CD4-positive, alpha-beta T cell (primary cell): ENCODE measurements at regions not wholly inside any gene's neighbourhood (a gene's known extent, or its start where the extent isn't known, plus 50 kb on each side); places are given as distances from the start of the nearest gene placed in this dataset.

Source experiments
- ATAC-seq: fragments of 200-7000 bp; cut with Tn5 transposase; one replicate; pipeline ENCODE4 v1.10.0; 2022; ENCODE audit warnings: mild to moderate bottlenecking; ENCODE audit not compliant: poor library complexity
- CTCF ChIA-PET: fragments of 350-600 bp; sonication (Branson Sonifier 250); formaldehyde crosslinking; loops from one replicate; lab custom pipeline; 2021; ENCODE audit warnings: antibody characterized with exemption, inconsistent platforms; lab: Charles Lee
- POLR2A ChIA-PET: fragments of 350-600 bp; sonication (Branson Sonifier 250); formaldehyde crosslinking; loops from one replicate; lab custom pipeline; 2021; ENCODE audit warnings: antibody characterized with exemption, inconsistent platforms; lab: Charles Lee
- DNase-seq, 14 experiments: peaks; one replicate each; pipeline ENCODE4 v3.0.0-alpha.2; 2013 to 2020; ENCODE audit warnings: mixed read lengths in 2 of 14
- H3K27ac ChIP-seq, 2 donors: one replicate each; pipeline versions ENCODE4 v1.5.1 to v1.7.0; 2013; ENCODE audit warnings: low read length in 2 of 2, low read depth in 1 of 2, mild to moderate bottlenecking in 1 of 2
- H3K27me3 ChIP-seq, 2 experiments: 1 replicate in 1 of 2; 2 replicates in 1 of 2; pipeline versions ENCODE4 v1.6.1 to v1.7.0; 2013; ENCODE audit warnings: low read length in 2 of 2, control low read depth in 1 of 2, mild to moderate bottlenecking in 1 of 2, moderate library complexity in 1 of 2; ENCODE audit not compliant: insufficient read depth in 2 of 2, control insufficient read depth in 1 of 2
- H3K36me3 ChIP-seq: one replicate; pipeline ENCODE4 v1.6.1; 2013; ENCODE audit warnings: low read length, control low read depth; ENCODE audit not compliant: insufficient read depth
- H3K4me1 ChIP-seq: one replicate; pipeline ENCODE4 v1.6.1; 2013; ENCODE audit warnings: low read length, control low read depth; ENCODE audit not compliant: insufficient read depth
- H3K4me3 ChIP-seq: one replicate; pipeline ENCODE4 v1.5.1; 2013; ENCODE audit warnings: mild to moderate bottlenecking, low read length, moderate library complexity
- H3K9me3 ChIP-seq, 2 experiments: 1 replicate in 1 of 2; 2 replicates in 1 of 2; pipeline versions ENCODE4 v1.6.1 to v1.7.0; 2013; ENCODE audit warnings: low read length in 2 of 2, mild to moderate bottlenecking in 2 of 2, control low read depth in 1 of 2, moderate library complexity in 1 of 2; ENCODE audit not compliant: control insufficient read depth in 1 of 2, insufficient read depth in 1 of 2
- H3K27ac Mint-ChIP-seq: one replicate; pipeline ENCODE4 v1.8.0; 2020; ENCODE audit warnings: mixed read lengths
- H3K27me3 Mint-ChIP-seq: one replicate; pipeline ENCODE4 v1.8.0; 2021; ENCODE audit warnings: mixed read lengths
- H3K36me3 Mint-ChIP-seq: one replicate; pipeline ENCODE4 v1.8.0; 2021; ENCODE audit warnings: low read depth, mixed read lengths
- H3K4me1 Mint-ChIP-seq: one replicate; pipeline ENCODE4 v1.8.0; 2021; ENCODE audit warnings: low read depth, mixed read lengths
- H3K4me3 Mint-ChIP-seq: one replicate; pipeline ENCODE4 v1.8.0; 2020; ENCODE audit warnings: mild to moderate bottlenecking, mixed read lengths
- H3K9me3 Mint-ChIP-seq: one replicate; pipeline ENCODE4 v1.8.0; 2020; ENCODE audit warnings: mixed read lengths
- intact Hi-C, 2 experiments: fragments of 100-400 bp; cut with DNase I in 1 of 2; cut with micrococcal nuclease in 1 of 2; formaldehyde crosslinking; loops; one replicate each; pipeline versions ENCODE4 v1.15.1 to v1.9.0; 2023 to 2025; cut with DNase I, micrococcal nuclease
- TF ChIP-seq, protein P1 (sequence below): fragments of 200-600 bp; IDR thresholded peaks from one replicate; pipeline ENCODE4 v1.8.0; 2022; ENCODE audit warnings: antibody characterized with exemption, mild to moderate bottlenecking

- no peaks in the 10 kb centered on the region for H3K4me1 ChIP-seq
- Mint-ChIP-seq H3K4me3 (no peak overlapping the region), H3K36me3 (no peaks in the 10 kb centered on the region), H3K4me1 (no peaks in the 10 kb centered on the region), H3K27ac (no peak overlapping the region), H3K9me3 (no peaks in the 10 kb centered on the region), H3K27me3 (peaks cover 23% of the 10 kb centered on the region)
- no peaks in the 10 kb centered on the region for H3K9me3 ChIP-seq
- POLR2A ChIA-PET: no interaction called here
- CTCF ChIA-PET: no interaction called here
- intact Hi-C loops: no loop called here
- no peak overlapping the region for H3K27ac ChIP-seq
- no peak overlapping the region for H3K4me3 ChIP-seq
- DNase-seq (no peak), ATAC-seq (no peak)
- peaks cover 0 to 3% of the 10 kb centered on the region in 2 experiments for H3K27me3 ChIP-seq
- TF ChIP-seq, protein P1, sequence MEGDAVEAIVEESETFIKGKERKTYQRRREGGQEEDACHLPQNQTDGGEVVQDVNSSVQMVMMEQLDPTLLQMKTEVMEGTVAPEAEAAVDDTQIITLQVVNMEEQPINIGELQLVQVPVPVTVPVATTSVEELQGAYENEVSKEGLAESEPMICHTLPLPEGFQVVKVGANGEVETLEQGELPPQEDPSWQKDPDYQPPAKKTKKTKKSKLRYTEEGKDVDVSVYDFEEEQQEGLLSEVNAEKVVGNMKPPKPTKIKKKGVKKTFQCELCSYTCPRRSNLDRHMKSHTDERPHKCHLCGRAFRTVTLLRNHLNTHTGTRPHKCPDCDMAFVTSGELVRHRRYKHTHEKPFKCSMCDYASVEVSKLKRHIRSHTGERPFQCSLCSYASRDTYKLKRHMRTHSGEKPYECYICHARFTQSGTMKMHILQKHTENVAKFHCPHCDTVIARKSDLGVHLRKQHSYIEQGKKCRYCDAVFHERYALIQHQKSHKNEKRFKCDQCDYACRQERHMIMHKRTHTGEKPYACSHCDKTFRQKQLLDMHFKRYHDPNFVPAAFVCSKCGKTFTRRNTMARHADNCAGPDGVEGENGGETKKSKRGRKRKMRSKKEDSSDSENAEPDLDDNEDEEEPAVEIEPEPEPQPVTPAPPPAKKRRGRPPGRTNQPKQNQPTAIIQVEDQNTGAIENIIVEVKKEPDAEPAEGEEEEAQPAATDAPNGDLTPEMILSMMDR: no peak
- no peaks in the 10 kb centered on the region for H3K36me3 ChIP-seq
Observed at GRCh38 chr6:139640921-139641320, 266.5 kb upstream of the CITED2 start.

GRCh38 chr6:139640448-139640847 lies 266.0 kb upstream of the CITED2 start:
- Mint-ChIP-seq H3K4me3 (no peak overlapping the region), H3K36me3 (no peaks in the 10 kb centered on the region), H3K27ac (no peak overlapping the region), H3K9me3 (no peaks in the 10 kb centered on the region), H3K27me3 (peaks cover 26% of the 10 kb centered on the region), H3K4me1 (no peaks in the 10 kb centered on the region)
- Histone ChIP-seq H3K36me3 (no peaks in the 10 kb centered on the region), H3K4me1 (no peaks in the 10 kb centered on the region), H3K27me3 (peaks cover 0 to 7% of the 10 kb centered on the region in 2 experiments), H3K27ac (no peak overlapping the region), H3K9me3 (no peaks in the 10 kb centered on the region), H3K4me3 (no peak overlapping the region)
- ATAC-seq (no peak), DNase-seq (peak in 1 of 14 experiments; percentile 2)
- TF ChIP-seq, protein P1: no peak
- ChIA-PET POLR2A (no interaction called here), CTCF (no interaction called here)
- intact Hi-C loops: no loop called here

DNA sequence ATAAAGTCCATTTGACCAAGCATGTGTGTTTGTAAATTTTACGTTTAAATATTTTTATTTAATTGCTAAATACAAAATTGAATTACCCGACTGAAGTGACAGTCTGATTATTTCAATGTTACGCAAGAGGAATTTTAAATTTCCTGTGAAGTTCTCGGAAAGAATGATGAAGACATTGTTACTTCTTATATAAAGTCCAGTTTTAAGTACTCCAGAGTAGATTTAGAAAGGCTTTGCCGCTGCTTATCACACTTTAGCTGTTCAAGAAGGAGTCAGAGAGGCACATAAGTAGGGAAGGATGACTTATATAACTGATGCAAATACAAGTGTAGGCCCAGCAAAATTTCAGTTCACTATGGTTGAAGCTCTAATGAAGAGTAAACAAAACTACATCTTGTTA lies 265.1 kb upstream of the CITED2 start:
- no peak overlapping the region for H3K4me3 ChIP-seq
- POLR2A ChIA-PET: no interaction called here
- CTCF ChIA-PET: no interaction called here
- H3K27me3 ChIP-seq: peaks cover 0 to 7% of the 10 kb centered on the region in 2 experiments
- ATAC-seq (no peak), DNase-seq (no peak)
- H3K4me1 ChIP-seq: no peaks in the 10 kb centered on the region
- Mint-ChIP-seq H3K4me3 (no peak overlapping the region), H3K27me3 (peaks cover 31% of the 10 kb centered on the region), H3K27ac (no peak overlapping the region), H3K4me1 (no peaks in the 10 kb centered on the region), H3K36me3 (no peaks in the 10 kb centered on the region), H3K9me3 (no peaks in the 10 kb centered on the region)
- H3K36me3 ChIP-seq: no peaks in the 10 kb centered on the region
- H3K9me3 ChIP-seq: no peaks in the 10 kb centered on the region
- no peak overlapping the region for H3K27ac ChIP-seq
- TF ChIP-seq, protein P1: no peak
- intact Hi-C loops: no loop called here
